Activated CD8-positive, alpha-beta memory T cell treated with anti-CD3 and anti-CD28 coated beads, Interleukin-2, amount 50 U/mL, for 1 hour (primary cell): ENCODE measurements at regions not wholly inside any gene's neighbourhood (a gene's known extent, or its start where the extent isn't known, plus 50 kb on each side); places are given as distances from the start of the nearest gene placed in this dataset.

Experiments used
- DNase-seq: peaks from one replicate; pipeline ENCODE4 v3.0.0-alpha.2; 2020; ENCODE audit errors: extremely low read depth

GRCh38 chr3:150094150-150094933 is 123.6 kb upstream of the PFN2 start:
- DNase-seq: no peak

DNA sequence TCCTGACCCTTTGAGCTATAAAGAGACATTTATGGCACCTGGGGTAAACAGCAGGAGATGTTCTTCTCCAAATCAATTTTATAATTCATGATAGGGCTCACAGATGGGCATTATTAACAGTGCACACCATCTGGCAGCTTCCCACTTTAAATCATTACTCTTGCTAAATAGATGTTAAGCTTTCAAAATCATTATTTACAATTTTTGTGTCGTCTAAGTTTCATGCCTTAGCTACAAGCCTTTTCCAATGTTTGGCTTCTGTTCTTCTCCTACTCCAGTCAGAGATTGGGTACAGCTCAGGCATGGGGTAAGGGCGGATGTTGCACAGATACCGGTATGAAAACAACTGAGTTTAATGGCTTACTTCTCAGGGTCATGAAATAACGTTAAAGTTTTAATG is 120.9 kb upstream of the PFN2 start:
- DNase-seq: no peak

- no peak for DNase-seq
Observed at GRCh38 chr3:150090877-150091276, 120.2 kb upstream of the PFN2 start.

DNA sequence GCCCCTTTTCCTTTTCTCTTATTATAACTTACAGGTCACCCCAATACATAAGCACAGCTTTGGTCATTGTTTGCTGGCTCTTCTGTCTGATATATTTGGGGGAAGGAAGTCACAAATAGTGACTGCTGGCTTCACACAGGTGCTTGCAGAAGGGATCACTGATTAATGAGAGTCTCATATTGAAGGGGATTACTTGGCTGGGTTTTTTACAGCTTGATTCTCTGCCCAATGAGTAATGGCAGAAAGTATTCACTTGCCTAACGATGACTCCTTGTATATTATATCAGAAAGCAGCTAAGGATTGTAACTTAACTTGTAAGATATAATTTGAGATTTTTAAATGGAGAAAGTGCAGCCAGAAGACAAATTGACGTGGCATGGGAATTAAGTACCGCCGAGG is 119.3 kb upstream of the PFN2 start:
- DNase-seq: no peak

DNA sequence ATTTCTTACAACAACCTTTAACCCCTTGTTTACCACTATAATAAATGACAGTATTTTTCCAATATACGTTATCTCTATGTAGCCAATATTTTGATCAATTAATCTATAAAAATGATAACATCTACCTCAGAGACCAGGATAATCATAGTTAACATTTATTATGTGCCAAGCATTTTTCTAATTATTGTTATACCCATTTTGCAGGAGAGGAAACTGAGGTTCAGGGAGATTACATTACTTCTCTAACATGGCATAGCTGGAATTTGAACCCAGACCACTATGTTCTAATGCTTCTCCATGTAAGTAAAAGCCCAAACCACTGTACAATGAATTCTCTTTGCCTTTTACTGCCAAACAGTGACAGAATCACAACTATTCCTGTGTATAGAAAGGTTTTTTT is 113.4 kb upstream of the PFN2 start:
- no peak for DNase-seq

GRCh38 chr3:150083655-150084042 is 113.0 kb upstream of the PFN2 start:
- no peak for DNase-seq

DNA sequence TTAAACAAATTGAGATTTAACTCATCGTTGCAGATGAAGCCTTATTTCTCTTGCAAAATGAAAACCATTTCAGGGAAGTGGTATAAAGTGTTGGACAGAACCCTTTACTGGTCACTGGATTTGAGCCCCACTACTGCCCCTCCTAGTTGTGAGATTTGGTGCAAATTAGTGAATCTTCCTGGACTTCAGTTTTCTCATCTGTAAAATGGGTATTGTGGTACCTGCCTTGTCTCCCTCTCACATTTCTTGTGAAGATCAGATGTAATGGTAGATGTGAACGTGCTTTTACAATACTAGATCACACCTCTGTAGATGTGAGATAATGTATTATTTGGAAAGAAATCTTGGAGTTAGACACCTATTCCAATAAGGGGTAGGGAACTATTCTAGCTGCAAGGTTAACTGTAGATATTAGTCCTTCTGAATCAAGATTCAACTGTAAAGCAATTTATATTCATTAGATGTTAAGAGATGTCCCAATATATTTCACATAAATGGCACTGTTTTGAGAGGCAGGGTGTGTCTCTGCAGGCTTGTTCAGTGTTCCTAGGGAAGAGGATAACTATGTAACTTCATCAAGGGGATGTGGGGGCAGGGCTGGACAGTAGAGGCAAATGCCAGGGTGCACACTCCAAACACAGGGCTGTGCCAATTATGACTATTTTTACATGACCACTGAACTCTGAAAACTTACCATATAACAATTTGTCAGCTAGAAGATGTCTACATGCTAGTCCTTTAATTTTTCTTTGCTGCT is 112.4 kb upstream of the PFN2 start:
- no peak for DNase-seq

- no peak for DNase-seq
Observed at GRCh38 chr3:150081084-150081483, 110.4 kb upstream of the PFN2 start.

DNA sequence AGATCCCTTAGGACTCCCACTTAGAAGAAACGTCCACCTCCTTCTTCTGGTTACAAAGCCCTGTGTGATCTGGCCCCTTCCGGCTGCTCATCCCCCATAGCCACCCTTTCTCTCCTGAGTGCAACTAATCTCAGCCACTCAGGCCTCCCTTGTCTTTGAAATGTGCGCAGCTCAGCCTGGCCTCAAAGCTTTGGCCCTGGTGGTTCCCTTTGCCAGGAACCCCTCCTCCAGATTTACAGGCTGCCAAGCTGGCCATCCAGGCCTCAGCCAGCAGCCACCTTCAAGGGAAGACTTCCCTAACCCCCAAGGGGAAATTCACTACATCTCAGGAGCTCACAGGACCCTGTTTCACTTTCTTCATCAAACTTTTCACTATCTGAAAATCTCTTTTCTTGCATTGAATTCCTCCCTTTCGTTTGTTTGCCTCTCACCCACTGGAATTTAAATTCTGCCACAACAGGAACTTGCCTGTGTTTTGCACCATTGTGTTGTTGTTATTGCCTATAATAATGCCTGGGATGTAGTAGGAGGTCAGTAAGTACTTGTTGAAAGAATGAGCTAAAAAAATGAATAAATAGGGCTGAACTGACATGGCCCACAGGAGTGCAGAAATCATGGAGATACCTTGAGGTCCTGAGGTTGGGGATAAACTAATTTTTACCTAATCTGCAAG is 109.5 kb upstream of the PFN2 start:
- DNase-seq: no peak

- no peak for DNase-seq
Observed at GRCh38 chr3:150079029-150079739, 108.5 kb upstream of the PFN2 start.

DNA sequence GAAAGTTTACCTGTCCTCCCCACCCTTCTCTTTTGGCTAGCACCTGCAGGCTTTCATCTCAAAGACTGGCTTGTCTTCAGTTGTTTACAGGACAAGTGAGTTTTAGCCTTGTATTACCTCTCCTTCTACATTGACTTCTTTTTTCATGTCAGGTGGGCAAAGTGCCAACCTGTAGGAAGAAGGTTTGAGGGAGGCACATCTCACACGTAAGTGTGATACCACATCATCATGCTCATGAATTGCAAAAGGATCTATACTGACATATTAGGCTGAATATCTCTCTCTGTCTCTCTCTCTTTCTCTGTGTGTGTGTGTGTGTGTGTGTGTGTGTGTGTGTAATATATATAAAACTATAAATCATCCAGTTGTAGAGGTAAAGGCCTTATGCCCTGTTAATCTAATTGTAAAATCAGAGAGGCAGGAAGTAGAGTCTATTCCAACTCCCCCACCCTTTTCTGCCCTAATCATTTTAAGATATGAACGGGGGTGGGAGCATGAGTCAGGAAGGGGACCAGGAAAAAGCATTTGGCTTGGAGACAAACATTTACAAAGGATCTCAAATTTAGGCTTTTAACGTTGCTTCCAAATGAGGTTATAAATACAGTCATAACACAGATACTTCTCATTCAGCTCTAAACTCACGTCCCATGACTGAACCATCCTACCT is 107.0 kb upstream of the PFN2 start:
- no peak for DNase-seq

DNA sequence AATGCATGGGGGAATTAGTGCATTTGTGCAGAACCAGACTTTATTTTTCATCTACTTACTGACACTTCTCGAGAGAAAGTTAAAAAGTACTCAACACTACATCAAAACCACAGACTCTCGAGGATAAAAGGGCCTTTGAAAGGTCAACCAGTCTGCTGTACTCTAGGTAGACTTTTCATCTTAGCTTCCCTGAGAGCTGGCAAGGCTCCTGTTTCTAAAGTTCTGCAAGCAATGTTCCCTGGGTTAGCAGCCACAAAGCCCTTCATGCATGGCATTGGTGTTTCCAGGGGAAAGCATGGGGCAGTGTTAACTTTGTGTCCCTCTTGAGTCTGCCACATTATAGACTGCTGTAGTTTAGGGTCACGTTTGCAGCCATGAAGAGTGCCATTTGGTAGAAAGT is 106.4 kb upstream of the PFN2 start:
- DNase-seq: no peak

DNA sequence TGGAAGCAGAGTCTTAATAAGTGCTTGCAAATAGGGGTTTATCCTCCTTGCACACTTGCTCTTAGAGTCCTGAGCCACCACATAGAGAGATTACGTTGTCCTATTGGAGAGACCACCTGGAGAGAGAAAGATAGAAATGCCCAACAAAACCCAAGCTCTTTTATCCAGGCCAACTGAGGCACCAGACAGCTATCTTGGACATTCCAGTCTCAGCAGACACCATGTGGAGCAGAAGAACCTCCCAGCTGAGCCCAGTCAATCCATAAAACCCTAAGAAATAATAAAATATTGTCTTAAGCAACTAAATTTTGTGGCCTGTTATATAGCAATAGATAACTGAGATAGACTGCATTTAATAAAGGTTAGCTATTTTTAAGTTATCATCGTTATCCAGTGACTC is 105.7 kb upstream of the PFN2 start:
- no peak for DNase-seq

GRCh38 chr3:150075417-150075865 is 104.7 kb upstream of the PFN2 start:
- no peak for DNase-seq

- no peak for DNase-seq
Observed at GRCh38 chr3:150074697-150075416, 104.2 kb upstream of the PFN2 start.

DNA sequence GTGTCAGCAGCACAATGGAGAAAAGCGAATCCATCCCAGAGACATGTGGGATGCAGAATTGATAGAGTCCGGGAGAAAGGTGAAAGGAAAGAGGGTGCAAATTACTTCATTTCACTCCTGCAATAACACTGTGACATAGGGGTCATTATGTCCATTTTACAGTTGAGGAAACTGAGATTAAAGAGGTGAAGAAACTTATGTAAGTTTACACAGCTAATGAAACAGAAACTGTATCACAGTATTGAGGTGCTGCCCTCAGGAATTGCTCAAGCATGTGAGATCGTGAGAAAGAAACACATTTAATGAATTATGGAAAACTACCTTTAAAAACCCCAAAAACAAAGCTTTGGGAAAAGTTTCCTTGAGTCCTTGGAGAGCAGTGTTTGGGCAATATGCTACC is 103.6 kb upstream of the PFN2 start:
- no peak for DNase-seq

- DNase-seq: no peak
Observed at GRCh38 chr3:150073513-150073912, 102.8 kb upstream of the PFN2 start.

DNA sequence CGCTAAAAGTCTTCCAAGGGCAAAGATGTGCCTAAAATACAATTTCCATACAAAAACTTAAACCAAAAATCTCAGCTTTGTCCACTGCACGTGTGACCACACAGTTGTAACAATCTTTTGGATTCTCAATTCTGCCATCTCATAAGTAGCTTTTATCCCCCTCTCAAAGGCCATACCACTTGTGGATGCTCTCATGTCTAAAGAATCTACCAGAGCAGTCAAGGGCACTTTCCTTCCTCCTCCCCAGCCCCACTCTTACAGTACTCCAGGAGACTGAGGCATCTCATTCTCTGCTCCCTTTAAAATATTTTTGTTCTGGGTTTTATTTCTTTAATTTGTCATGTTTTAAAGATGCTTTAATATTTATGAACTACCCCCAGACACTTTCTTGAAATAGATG is 102.3 kb upstream of the PFN2 start:
- no peak for DNase-seq

DNA sequence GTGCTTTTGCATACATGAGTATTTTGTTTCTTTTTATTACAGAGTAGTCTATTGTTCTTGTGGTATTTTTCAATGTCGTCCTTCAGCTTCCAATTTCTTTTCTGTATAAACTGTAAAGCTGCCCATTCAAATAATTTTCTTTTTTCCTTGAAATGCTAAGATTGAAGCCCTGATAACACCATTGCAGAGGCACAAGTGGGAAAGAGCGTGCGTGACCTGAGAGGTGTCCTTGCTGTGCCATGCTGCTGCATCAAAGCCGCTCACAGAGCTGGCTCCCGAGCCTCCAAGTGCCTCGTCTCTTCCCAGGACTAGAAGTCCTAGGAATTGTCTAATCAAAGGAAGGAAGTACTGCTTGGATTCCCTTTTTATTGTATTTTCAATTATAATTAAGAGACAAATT is 101.9 kb upstream of the PFN2 start:
- DNase-seq: no peak

GRCh38 chr3:150070271-150070670 is 99.6 kb upstream of the PFN2 start:
- DNase-seq: no peak

DNA sequence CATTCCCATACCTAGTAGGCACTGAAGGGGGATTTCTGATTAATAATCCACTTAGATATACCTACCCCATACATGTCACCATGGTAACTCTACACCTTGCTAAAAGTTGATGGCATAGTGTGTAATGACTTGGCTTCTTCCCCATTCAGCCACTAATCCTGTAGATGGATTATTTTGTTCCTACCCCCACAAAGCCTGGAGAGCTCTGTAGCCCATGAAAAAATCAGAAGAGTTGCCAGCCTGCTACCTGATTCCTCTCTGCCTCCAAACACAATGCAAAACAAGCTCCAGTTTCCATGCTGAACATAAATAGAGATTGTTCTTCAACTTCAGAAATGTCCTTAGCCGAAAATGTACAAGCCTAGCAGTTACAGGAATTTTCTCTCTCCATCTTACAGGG is 98.9 kb upstream of the PFN2 start:
- no peak for DNase-seq
